RWPE2 (cell line): ENCODE measurements at regions not wholly inside any gene's neighbourhood (a gene's known extent, or its start where the extent isn't known, plus 50 kb on each side); places are given as distances from the start of the nearest gene placed in this dataset.

Experiments used
- ATAC-seq: fragments of 200-7000 bp; cut with Tn5 transposase; 3 replicates; pipeline ENCODE4 v1.9.1; 2021; ENCODE audit warnings: low read depth
- DNase-seq: peaks from one replicate; pipeline ENCODE4 v3.0.0-alpha.2; 2020; ENCODE audit warnings: low spot score
- H3K27ac ChIP-seq: fragments of 450-650 bp; 2 replicates; pipeline ENCODE4 v1.5.1; 2017; ENCODE audit warnings: mild to moderate bottlenecking; ENCODE audit not compliant: poor library complexity, severe bottlenecking
- H3K27me3 ChIP-seq: fragments of 250-450 bp; sonication (Bioruptor Pico); 2 replicates; pipeline ENCODE4 v1.5.1; 2021; ENCODE audit warnings: mild to moderate bottlenecking, moderate library complexity; ENCODE audit not compliant: insufficient read depth, poor library complexity, severe bottlenecking
- H3K36me3 ChIP-seq: fragments of 250-450 bp; sonication (Bioruptor Pico); 2 replicates; pipeline ENCODE4 v1.5.1; 2020; ENCODE audit warnings: low read depth, mild to moderate bottlenecking, moderate library complexity
- H3K4me1 ChIP-seq: fragments of 250-450 bp; sonication (Bioruptor Pico); 2 replicates; pipeline ENCODE4 v1.5.1; 2021; ENCODE audit warnings: mild to moderate bottlenecking, moderate library complexity; ENCODE audit not compliant: insufficient read depth, poor library complexity, severe bottlenecking
- H3K4me3 ChIP-seq: fragments of 250-450 bp; sonication (Bioruptor Pico); 2 replicates; pipeline ENCODE4 v1.5.1; 2021; ENCODE audit warnings: mild to moderate bottlenecking, moderate library complexity; ENCODE audit not compliant: severe bottlenecking
- H3K9me3 ChIP-seq: fragments of 250-450 bp; sonication (Bioruptor Pico); 2 replicates; pipeline ENCODE4 v1.5.1; 2021; ENCODE audit warnings: mild to moderate bottlenecking, moderate library complexity; ENCODE audit not compliant: severe bottlenecking
- TF ChIP-seq, protein P1 (sequence below): fragments of 450-650 bp; IDR thresholded peaks from one replicate; pipeline ENCODE4 v1.5.1; 2017; ENCODE audit warnings: mild to moderate bottlenecking, moderate library complexity; ENCODE audit not compliant: poor library complexity, severe bottlenecking

DNA sequence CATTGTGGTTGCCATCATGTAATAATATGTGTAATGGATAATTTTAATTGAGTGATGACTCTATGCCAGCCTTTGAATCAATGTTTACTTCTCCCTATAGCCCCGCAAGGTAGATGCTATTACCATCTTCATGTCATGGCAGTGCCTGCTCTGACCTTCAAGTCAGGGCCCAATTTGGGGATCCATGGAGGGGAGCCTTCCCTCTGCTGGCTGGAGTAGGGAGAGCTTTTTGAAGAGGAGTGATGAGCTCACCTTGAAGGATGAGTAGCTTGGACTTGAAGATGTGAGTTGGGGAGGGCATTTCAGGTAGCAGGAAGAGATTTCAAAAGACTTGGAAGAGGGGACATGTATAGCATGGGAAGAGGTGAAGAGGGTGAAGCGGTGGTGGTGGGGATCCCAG, 189.2 kb downstream of the FOXD2 start:
- H3K27ac ChIP-seq: no peak overlapping the region
- H3K27me3 ChIP-seq: no peaks in the 10 kb centered on the region
- no peak overlapping the region for H3K4me3 ChIP-seq
- H3K4me1 ChIP-seq: no peaks in the 10 kb centered on the region
- ATAC-seq (no peak), DNase-seq (no peak)
- H3K9me3 ChIP-seq: no peaks in the 10 kb centered on the region
- TF ChIP-seq, protein P1, sequence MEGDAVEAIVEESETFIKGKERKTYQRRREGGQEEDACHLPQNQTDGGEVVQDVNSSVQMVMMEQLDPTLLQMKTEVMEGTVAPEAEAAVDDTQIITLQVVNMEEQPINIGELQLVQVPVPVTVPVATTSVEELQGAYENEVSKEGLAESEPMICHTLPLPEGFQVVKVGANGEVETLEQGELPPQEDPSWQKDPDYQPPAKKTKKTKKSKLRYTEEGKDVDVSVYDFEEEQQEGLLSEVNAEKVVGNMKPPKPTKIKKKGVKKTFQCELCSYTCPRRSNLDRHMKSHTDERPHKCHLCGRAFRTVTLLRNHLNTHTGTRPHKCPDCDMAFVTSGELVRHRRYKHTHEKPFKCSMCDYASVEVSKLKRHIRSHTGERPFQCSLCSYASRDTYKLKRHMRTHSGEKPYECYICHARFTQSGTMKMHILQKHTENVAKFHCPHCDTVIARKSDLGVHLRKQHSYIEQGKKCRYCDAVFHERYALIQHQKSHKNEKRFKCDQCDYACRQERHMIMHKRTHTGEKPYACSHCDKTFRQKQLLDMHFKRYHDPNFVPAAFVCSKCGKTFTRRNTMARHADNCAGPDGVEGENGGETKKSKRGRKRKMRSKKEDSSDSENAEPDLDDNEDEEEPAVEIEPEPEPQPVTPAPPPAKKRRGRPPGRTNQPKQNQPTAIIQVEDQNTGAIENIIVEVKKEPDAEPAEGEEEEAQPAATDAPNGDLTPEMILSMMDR: no peak
- H3K36me3 ChIP-seq: no peaks in the 10 kb centered on the region

DNA sequence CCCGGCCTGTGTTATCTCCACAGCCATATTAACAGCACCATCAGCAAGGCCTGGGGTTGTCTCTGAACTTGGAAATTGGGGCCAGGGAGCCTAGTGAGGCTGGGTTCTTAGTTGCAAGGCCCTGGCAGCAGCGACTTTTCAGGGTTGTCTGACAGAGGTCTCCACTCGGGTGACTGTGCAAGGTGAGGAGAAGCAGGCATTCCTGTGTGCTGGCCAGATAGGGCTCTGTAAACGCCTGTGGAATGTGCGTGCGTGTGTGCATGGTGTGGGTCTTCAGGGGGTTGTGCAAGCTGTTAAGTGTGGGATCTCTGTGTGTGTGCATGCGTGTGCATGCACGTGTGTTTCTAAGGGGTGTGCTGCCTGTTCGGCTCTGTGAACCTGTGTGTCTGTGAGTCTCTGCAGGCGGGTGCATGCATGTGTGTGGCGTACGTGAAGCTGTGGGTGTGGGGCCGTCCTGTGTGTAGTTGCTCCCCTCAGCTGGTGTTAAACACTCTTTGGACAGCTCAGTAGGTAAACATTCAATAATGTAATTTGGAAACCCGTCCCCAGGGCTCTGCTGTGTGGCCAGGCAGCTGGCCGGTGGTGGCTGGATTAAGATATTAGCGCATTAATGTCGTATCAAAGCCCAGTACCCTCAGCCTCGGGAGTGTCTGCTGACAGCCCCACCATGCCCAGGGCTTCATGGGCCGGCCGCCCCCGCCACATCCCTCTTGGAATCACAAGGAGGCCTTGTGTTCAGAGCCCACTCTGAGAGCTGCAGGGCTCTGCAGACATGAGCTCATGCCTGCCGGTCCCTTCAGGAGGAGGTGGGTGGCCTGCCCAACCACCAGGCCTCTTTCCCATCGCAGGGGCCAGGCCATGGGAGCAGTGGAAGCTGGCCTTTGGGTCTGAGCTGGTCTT, 189.9 kb downstream of the FOXD2 start:
- Histone ChIP-seq H3K27me3 (no peaks in the 10 kb centered on the region), H3K36me3 (no peaks in the 10 kb centered on the region), H3K4me1 (no peaks in the 10 kb centered on the region), H3K27ac (no peak overlapping the region), H3K4me3 (no peak overlapping the region), H3K9me3 (no peaks in the 10 kb centered on the region)
- TF ChIP-seq, protein P1: no peak
- no peak for DNase-seq
- no peak for ATAC-seq

DNA sequence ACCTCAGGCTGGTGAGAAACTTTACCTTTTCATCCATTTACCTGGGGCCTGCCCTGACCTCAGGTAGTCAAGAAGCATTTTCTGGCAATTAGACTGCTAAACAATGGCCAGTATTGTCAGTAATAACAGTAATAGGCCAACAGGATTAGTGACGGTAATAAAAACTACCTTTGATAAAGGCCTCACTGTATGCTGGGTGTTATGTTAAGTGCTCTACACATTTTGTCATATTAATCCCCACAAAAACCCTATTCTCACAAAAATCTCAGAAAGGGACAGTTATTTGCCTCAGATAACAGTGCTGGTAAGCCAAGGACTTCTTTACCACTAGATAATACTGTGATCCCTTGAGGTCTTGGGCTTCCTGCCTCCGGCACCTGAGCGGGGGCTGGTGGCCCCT, 191.4 kb downstream of the FOXD2 start:
- Histone ChIP-seq H3K27ac (no peak overlapping the region), H3K4me1 (no peaks in the 10 kb centered on the region), H3K36me3 (no peaks in the 10 kb centered on the region), H3K4me3 (no peak overlapping the region), H3K27me3 (no peaks in the 10 kb centered on the region), H3K9me3 (no peaks in the 10 kb centered on the region)
- ATAC-seq (no peak), DNase-seq (no peak)
- TF ChIP-seq, protein P1: no peak

DNA sequence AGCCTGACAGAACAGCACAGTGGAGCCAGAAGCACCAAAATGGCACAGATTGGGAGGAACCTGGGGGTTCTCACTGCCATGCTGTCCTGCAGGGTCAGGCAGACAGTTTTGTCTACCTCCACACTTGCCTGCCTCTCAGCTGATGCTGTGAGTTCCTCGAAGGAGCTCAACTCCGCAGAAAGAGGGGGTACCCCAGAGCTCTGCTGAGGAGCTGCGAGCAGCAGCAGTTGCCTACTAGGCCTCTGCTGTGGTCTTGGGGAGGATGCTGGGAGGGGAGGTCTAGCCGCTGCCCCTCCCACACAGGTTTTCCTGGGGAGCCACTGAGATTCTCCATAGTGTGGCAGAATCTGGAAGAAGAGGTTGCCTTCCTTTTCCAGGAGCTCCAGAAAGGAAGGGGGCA, 192.5 kb downstream of the FOXD2 start:
- no peaks in the 10 kb centered on the region for H3K27me3 ChIP-seq
- DNase-seq (no peak), ATAC-seq (no peak)
- no peaks in the 10 kb centered on the region for H3K4me1 ChIP-seq
- H3K36me3 ChIP-seq: no peaks in the 10 kb centered on the region
- H3K27ac ChIP-seq: no peak overlapping the region
- no peaks in the 10 kb centered on the region for H3K9me3 ChIP-seq
- H3K4me3 ChIP-seq: no peak overlapping the region
- TF ChIP-seq, protein P1: no peak

DNA sequence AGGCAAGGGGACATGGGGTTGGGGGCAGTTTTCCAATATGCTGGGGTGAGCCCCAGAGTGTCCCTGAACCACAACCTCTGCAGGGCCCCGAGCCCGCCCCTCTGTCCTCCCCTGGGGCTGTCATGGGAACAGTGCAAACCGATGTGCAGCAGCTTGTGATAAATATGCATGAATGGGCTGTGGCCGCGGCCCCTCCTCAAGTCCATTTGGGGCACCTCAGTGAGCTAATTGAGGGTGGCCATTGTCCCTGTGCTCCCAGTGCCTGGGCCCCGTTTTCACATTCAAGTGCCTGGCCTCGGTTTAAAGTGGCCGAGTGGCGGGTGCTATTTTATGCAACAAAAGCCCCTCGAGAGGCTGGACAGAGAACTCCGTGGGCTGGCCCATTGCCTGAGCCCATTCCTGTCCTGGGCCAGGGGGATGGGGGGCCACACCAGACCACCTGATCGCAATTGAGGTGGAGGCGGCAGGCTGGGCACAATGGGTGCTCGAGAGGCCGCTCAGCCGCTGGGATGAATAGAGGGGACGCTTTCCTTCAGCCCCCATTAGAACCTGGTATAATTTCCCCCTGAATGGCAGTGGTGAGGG, 193.7 kb downstream of the FOXD2 start:
- ATAC-seq (no peak), DNase-seq (no peak)
- Histone ChIP-seq H3K36me3 (no peaks in the 10 kb centered on the region), H3K4me3 (no peak overlapping the region), H3K27me3 (no peaks in the 10 kb centered on the region), H3K4me1 (no peaks in the 10 kb centered on the region), H3K27ac (no peak overlapping the region), H3K9me3 (no peaks in the 10 kb centered on the region)
- TF ChIP-seq, protein P1: no peak
